HEK293 (cell line): ENCODE measurements at regions not wholly inside any gene's neighbourhood (a gene's known extent, or its start where the extent isn't known, plus 50 kb on each side); places are given as distances from the start of the nearest gene placed in this dataset.

ENCODE experiments used
- BCL11B ChIP-seq: fragments of 450-650 bp; formaldehyde crosslinking; IDR thresholded peaks from 2 replicates; pipeline ENCODE4 v1.5.1; 2016; ENCODE audit warnings: low read depth, missing biosample characterization, missing genetic modification characterization
- HOXA7 ChIP-seq: sonication (generic); formaldehyde crosslinking; IDR thresholded peaks from 2 replicates; pipeline ENCODE4 v1.8.1; 2022; ENCODE audit warnings: missing genetic modification reagents, borderline replicate concordance
- KLF10 ChIP-seq: fragments of 450-650 bp; IDR thresholded peaks from 2 replicates; pipeline ENCODE4 v1.5.1; 2018; ENCODE audit warnings: missing biosample characterization, mild to moderate bottlenecking, missing genetic modification characterization
- SCRT1 ChIP-seq: fragments of 450-650 bp; formaldehyde crosslinking; IDR thresholded peaks from 2 replicates; pipeline ENCODE4 v1.5.1; 2016; ENCODE audit warnings: missing biosample characterization, missing genetic modification characterization, borderline replicate concordance
- SP7 ChIP-seq: fragments of 450-650 bp; formaldehyde crosslinking; IDR thresholded peaks from 2 replicates; pipeline ENCODE4 v1.5.1; 2016; ENCODE audit warnings: missing biosample characterization, missing genetic modification characterization
- TRIM28 ChIP-seq: IDR thresholded peaks from 2 replicates; pipeline ENCODE4 v1.6.1; 2011; ENCODE audit warnings: low read length, control low read depth, borderline replicate concordance
- ZBTB17 ChIP-seq: fragments of 450-650 bp; formaldehyde crosslinking; IDR thresholded peaks from 2 replicates; pipeline ENCODE4 v1.5.1; 2016; ENCODE audit warnings: missing biosample characterization, missing genetic modification characterization
- ZBTB7A ChIP-seq: fragments of 450-650 bp; formaldehyde crosslinking; IDR thresholded peaks from 2 replicates; pipeline ENCODE4 v1.5.1; 2016; ENCODE audit warnings: low read depth, missing biosample characterization, missing genetic modification characterization
- ZEB2 ChIP-seq: fragments of 450-650 bp; formaldehyde crosslinking; IDR thresholded peaks from 2 replicates; pipeline ENCODE4 v1.5.1; 2016; ENCODE audit warnings: missing biosample characterization, missing genetic modification characterization
- ZIC2 ChIP-seq: fragments of 450-650 bp; formaldehyde crosslinking; IDR thresholded peaks from 2 replicates; pipeline ENCODE4 v1.5.1; 2016; ENCODE audit warnings: missing biosample characterization, missing genetic modification characterization
- ZNF138 ChIP-seq: fragments of 450-650 bp; formaldehyde crosslinking; IDR thresholded peaks from 2 replicates; pipeline ENCODE4 v1.5.1; 2016; ENCODE audit warnings: missing biosample characterization, missing genetic modification characterization, borderline replicate concordance
- ZNF175 ChIP-seq: fragments of 450-650 bp; formaldehyde crosslinking; IDR thresholded peaks from 2 replicates; pipeline ENCODE4 v1.5.1; 2016; ENCODE audit warnings: missing biosample characterization, missing genetic modification characterization
- ZNF214 ChIP-seq: fragments of 450-650 bp; formaldehyde crosslinking; IDR thresholded peaks from 2 replicates; pipeline ENCODE4 v1.5.1; 2017; ENCODE audit warnings: missing biosample characterization, mild to moderate bottlenecking, missing genetic modification characterization, borderline replicate concordance
- ZNF341 ChIP-seq: fragments of 450-650 bp; formaldehyde crosslinking; IDR thresholded peaks from 2 replicates; pipeline ENCODE4; 2016; ENCODE audit warnings: low read depth, missing biosample characterization, missing genetic modification characterization
- ZNF473 ChIP-seq: fragments of 450-650 bp; formaldehyde crosslinking; IDR thresholded peaks from 2 replicates; pipeline ENCODE4 v1.5.1; 2017; ENCODE audit warnings: missing biosample characterization, missing genetic modification characterization
- ZNF529 ChIP-seq: fragments of 450-650 bp; formaldehyde crosslinking; IDR thresholded peaks from 2 replicates; pipeline ENCODE4 v1.5.1; 2017; ENCODE audit warnings: missing genetic modification characterization, missing biosample characterization; ENCODE audit not compliant: insufficient replicate concordance
- ZNF544 ChIP-seq: fragments of 450-650 bp; formaldehyde crosslinking; IDR thresholded peaks from 2 replicates; pipeline ENCODE4 v1.5.0; 2017; ENCODE audit warnings: missing biosample characterization, missing genetic modification characterization
- ZNF558 ChIP-seq: fragments of 450-650 bp; formaldehyde crosslinking; IDR thresholded peaks from 2 replicates; pipeline ENCODE4 v1.5.1; 2016; ENCODE audit warnings: missing biosample characterization, missing genetic modification characterization
- ZNF626 ChIP-seq: fragments of 450-650 bp; sonication (Bioruptor Pico); formaldehyde crosslinking; IDR thresholded peaks from 2 replicates; pipeline ENCODE4 v1.5.1; 2018; ENCODE audit warnings: missing biosample characterization, missing genetic modification characterization, inconsistent platforms
- ZNF664 ChIP-seq: fragments of 450-650 bp; formaldehyde crosslinking; IDR thresholded peaks from 2 replicates; pipeline ENCODE4 v1.5.1; 2016; ENCODE audit warnings: missing biosample characterization, missing genetic modification characterization
- ZNF777 ChIP-seq: fragments of 450-650 bp; formaldehyde crosslinking; IDR thresholded peaks from 2 replicates; pipeline ENCODE4 v1.5.1; 2017; ENCODE audit warnings: missing biosample characterization, missing genetic modification characterization, borderline replicate concordance
- TF ChIP-seq, protein P1 (sequence below): fragments of 450-650 bp; formaldehyde crosslinking; IDR thresholded peaks from 2 replicates; pipeline ENCODE4 v1.5.1; 2017; ENCODE audit warnings: missing biosample characterization, missing genetic modification characterization
- TF ChIP-seq, protein P2 (sequence below): fragments of 450-650 bp; formaldehyde crosslinking; IDR thresholded peaks from 2 replicates; pipeline ENCODE4 v1.5.1; 2016; ENCODE audit warnings: missing biosample characterization, missing genetic modification characterization
- TF ChIP-seq, protein P3 (sequence below): IDR thresholded peaks from 2 replicates; pipeline ENCODE4 v1.6.1; 2011; ENCODE audit warnings: mild to moderate bottlenecking, low read depth, low read length, borderline replicate concordance
- TF ChIP-seq, protein P4 (sequence below): fragments of 450-650 bp; formaldehyde crosslinking; IDR thresholded peaks from 2 replicates; pipeline ENCODE4 v1.5.1; 2016; ENCODE audit warnings: missing biosample characterization, missing genetic modification characterization
- TF ChIP-seq, protein P5 (sequence below): fragments of 450-650 bp; IDR thresholded peaks from 2 replicates; pipeline ENCODE4 v1.5.1; 2018; ENCODE audit warnings: missing biosample characterization, mild to moderate bottlenecking, missing genetic modification characterization
- TF ChIP-seq, protein P6 (sequence below): fragments of 450-650 bp; formaldehyde crosslinking; IDR thresholded peaks from 2 replicates; pipeline ENCODE4 v1.5.1; 2016; ENCODE audit warnings: missing biosample characterization, missing genetic modification characterization

DNA sequence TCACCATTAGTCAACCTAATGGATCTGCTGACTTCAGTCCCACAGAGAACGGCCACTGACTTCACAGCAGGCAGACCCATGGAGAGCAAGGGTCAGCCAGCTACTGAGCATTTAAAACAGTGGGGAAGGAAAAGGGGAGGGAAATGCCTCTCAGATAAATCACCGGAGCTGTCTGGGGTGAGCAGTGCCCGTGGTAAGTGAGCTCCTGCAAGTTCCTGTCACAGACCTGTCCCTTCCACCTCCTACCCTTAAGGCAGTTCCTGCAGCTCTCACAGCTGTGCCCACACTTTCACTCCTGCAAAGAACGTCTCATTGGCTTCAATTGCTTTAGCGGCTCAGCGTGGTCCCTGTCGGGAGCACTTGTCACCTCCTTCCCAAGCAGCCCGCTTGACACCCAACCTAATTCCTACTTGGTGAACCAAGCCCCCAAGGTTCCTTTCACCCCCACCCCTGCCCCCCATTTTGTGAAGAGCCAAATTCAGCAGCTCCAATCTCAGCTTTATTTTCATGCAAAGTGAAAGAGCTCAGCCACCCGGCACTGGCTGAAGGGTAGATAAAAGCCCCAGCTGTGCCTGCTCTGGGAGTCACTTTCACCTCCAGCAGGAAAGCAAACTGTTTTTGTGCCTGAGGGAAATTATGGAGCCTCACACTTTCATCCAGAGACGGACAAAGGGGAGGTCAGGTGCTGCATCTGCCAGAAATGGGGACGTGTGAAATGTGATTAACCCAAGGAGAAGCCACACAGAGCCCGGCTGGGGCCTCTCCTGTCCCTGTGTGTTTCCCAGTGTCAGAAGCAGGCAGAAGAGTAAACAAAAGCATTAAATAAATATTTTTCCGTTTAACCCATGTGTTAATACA is 306.2 kb downstream of the TTLL7 start (continued):
- TF ChIP-seq, protein P1, sequence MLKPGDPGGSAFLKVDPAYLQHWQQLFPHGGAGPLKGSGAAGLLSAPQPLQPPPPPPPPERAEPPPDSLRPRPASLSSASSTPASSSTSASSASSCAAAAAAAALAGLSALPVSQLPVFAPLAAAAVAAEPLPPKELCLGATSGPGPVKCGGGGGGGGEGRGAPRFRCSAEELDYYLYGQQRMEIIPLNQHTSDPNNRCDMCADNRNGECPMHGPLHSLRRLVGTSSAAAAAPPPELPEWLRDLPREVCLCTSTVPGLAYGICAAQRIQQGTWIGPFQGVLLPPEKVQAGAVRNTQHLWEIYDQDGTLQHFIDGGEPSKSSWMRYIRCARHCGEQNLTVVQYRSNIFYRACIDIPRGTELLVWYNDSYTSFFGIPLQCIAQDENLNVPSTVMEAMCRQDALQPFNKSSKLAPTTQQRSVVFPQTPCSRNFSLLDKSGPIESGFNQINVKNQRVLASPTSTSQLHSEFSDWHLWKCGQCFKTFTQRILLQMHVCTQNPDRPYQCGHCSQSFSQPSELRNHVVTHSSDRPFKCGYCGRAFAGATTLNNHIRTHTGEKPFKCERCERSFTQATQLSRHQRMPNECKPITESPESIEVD, result no peak
- TF ChIP-seq ZIC2 (tag by site-specific recombination), result peak; percentile 99
- TF ChIP-seq, protein P2, sequence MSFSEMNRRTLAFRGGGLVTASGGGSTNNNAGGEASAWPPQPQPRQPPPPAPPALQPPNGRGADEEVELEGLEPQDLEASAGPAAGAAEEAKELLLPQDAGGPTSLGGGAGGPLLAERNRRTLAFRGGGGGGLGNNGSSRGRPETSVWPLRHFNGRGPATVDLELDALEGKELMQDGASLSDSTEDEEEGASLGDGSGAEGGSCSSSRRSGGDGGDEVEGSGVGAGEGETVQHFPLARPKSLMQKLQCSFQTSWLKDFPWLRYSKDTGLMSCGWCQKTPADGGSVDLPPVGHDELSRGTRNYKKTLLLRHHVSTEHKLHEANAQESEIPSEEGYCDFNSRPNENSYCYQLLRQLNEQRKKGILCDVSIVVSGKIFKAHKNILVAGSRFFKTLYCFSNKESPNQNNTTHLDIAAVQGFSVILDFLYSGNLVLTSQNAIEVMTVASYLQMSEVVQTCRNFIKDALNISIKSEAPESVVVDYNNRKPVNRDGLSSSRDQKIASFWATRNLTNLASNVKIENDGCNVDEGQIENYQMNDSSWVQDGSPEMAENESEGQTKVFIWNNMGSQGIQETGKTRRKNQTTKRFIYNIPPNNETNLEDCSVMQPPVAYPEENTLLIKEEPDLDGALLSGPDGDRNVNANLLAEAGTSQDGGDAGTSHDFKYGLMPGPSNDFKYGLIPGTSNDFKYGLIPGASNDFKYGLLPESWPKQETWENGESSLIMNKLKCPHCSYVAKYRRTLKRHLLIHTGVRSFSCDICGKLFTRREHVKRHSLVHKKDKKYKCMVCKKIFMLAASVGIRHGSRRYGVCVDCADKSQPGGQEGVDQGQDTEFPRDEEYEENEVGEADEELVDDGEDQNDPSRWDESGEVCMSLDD, result no peak
- no peak for TF ChIP-seq ZNF777 (tag by site-specific recombination)
- no peak for TF ChIP-seq ZNF529
- no peak for TF ChIP-seq HOXA7 (CRISPR knock-in tag)
- no peak for TF ChIP-seq KLF10 (tag by site-specific recombination)
- TF ChIP-seq, protein P3, sequence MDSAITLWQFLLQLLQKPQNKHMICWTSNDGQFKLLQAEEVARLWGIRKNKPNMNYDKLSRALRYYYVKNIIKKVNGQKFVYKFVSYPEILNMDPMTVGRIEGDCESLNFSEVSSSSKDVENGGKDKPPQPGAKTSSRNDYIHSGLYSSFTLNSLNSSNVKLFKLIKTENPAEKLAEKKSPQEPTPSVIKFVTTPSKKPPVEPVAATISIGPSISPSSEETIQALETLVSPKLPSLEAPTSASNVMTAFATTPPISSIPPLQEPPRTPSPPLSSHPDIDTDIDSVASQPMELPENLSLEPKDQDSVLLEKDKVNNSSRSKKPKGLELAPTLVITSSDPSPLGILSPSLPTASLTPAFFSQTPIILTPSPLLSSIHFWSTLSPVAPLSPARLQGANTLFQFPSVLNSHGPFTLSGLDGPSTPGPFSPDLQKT, result no peak
- TF ChIP-seq ZNF664 (tag by site-specific recombination), result no peak
- TF ChIP-seq ZEB2 (tag by site-specific recombination), result no peak
- TF ChIP-seq ZNF214 (tag by site-specific recombination), result no peak
- TF ChIP-seq ZNF473 (tag by site-specific recombination), result no peak
- no peak for TF ChIP-seq ZBTB17 (tag by site-specific recombination)
- TF ChIP-seq ZNF138 (tag by site-specific recombination), result no peak
- peak; percentile 67; the same call in 1 of the 2 replicates for TF ChIP-seq TRIM28
- no peak for TF ChIP-seq BCL11B (tag by site-specific recombination)
- TF ChIP-seq SCRT1 (tag by site-specific recombination), result no peak
- no peak for TF ChIP-seq ZNF626 (tag by site-specific recombination)
- TF ChIP-seq, protein P4, sequence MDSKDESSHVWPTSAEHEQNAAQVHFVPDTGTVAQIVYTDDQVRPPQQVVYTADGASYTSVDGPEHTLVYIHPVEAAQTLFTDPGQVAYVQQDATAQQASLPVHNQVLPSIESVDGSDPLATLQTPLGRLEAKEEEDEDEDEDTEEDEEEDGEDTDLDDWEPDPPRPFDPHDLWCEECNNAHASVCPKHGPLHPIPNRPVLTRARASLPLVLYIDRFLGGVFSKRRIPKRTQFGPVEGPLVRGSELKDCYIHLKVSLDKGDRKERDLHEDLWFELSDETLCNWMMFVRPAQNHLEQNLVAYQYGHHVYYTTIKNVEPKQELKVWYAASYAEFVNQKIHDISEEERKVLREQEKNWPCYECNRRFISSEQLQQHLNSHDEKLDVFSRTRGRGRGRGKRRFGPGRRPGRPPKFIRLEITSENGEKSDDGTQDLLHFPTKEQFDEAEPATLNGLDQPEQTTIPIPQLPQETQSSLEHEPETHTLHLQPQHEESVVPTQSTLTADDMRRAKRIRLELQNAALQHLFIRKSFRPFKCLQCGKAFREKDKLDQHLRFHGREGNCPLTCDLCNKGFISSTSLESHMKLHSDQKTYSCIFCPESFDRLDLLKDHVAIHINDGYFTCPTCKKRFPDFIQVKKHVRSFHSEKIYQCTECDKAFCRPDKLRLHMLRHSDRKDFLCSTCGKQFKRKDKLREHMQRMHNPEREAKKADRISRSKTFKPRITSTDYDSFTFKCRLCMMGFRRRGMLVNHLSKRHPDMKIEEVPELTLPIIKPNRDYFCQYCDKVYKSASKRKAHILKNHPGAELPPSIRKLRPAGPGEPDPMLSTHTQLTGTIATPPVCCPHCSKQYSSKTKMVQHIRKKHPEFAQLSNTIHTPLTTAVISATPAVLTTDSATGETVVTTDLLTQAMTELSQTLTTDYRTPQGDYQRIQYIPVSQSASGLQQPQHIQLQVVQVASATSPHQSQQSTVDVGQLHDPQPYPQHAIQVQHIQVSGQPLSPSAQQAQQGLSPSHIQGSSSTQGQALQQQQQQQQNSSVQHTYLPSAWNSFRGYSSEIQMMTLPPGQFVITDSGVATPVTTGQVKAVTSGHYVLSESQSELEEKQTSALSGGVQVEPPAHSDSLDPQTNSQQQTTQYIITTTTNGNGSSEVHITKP (tag by site-specific recombination), result 0 out of 2 replicates have a peak, but pooled peaks have one; percentile 32
- TF ChIP-seq ZNF341 (tag by site-specific recombination), result no peak
- TF ChIP-seq, protein P5, sequence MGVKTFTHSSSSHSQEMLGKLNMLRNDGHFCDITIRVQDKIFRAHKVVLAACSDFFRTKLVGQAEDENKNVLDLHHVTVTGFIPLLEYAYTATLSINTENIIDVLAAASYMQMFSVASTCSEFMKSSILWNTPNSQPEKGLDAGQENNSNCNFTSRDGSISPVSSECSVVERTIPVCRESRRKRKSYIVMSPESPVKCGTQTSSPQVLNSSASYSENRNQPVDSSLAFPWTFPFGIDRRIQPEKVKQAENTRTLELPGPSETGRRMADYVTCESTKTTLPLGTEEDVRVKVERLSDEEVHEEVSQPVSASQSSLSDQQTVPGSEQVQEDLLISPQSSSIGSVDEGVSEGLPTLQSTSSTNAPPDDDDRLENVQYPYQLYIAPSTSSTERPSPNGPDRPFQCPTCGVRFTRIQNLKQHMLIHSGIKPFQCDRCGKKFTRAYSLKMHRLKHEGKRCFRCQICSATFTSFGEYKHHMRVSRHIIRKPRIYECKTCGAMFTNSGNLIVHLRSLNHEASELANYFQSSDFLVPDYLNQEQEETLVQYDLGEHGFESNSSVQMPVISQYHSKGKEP (tag by site-specific recombination), result no peak
- TF ChIP-seq ZNF175 (tag by site-specific recombination), result no peak
- no peak for TF ChIP-seq ZNF544
- no peak for TF ChIP-seq ZNF558 (tag by site-specific recombination)
- TF ChIP-seq, protein P6, sequence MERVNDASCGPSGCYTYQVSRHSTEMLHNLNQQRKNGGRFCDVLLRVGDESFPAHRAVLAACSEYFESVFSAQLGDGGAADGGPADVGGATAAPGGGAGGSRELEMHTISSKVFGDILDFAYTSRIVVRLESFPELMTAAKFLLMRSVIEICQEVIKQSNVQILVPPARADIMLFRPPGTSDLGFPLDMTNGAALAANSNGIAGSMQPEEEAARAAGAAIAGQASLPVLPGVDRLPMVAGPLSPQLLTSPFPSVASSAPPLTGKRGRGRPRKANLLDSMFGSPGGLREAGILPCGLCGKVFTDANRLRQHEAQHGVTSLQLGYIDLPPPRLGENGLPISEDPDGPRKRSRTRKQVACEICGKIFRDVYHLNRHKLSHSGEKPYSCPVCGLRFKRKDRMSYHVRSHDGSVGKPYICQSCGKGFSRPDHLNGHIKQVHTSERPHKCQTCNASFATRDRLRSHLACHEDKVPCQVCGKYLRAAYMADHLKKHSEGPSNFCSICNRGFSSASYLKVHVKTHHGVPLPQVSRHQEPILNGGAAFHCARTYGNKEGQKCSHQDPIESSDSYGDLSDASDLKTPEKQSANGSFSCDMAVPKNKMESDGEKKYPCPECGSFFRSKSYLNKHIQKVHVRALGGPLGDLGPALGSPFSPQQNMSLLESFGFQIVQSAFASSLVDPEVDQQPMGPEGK (tag by site-specific recombination), result no peak
- TF ChIP-seq ZBTB7A (tag by site-specific recombination), result no peak
- peak; percentile 80 for TF ChIP-seq SP7
